ENCODE measurements at regions not wholly inside any gene's neighbourhood (a gene's known extent, or its start where the extent isn't known, plus 50 kb on each side); places are given as distances from the start of the nearest gene placed in this dataset.

GRCh38 chr6:72533606-72534005 is 88.3 kb upstream of the KCNQ5 start:
- no peaks in the 10 kb centered on the region for H3K4me1 ChIP-seq (replicated peaks in 1 of 2)
- no peaks in the 10 kb centered on the region for H3K27me3 ChIP-seq
- DNase-seq: no peak
- no peaks in the 10 kb centered on the region for H3K36me3 ChIP-seq (replicated peaks in 1 of 2)
- no peak overlapping the region for H3K4me3 ChIP-seq
- intact Hi-C loops (cut with DNase I): no loop called here
- no peaks in the 10 kb centered on the region for H3K9me3 ChIP-seq (replicated peaks in 1 of 3)
- no peak overlapping the region for H3K27ac ChIP-seq
- no peak for TF ChIP-seq POLR2A (IDR thresholded peaks at IDR 0.05)
- no peak for TF ChIP-seq CTCF (IDR thresholded peaks at IDR 0.05)

- TF ChIP-seq POLR2A (IDR thresholded peaks at IDR 0.05): no peak
- TF ChIP-seq CTCF (IDR thresholded peaks at IDR 0.05): no peak
- Histone ChIP-seq H3K27me3 (no peaks in the 10 kb centered on the region), H3K36me3 (replicated peaks in 1 of 2) (no peaks in the 10 kb centered on the region)
Observed at GRCh38 chr6:72534236-72534635, 87.6 kb upstream of the KCNQ5 start.

GRCh38 chr6:72535124-72535523 is 86.7 kb upstream of the KCNQ5 start:
- intact Hi-C loops (cut with DNase I): no loop called here
- no peak for DNase-seq

More at GRCh38 chr6:72534236-72534635, 87.6 kb upstream of the KCNQ5 start:
- H3K4me3 ChIP-seq: no peak overlapping the region
- no peaks in the 10 kb centered on the region for H3K9me3 ChIP-seq (replicated peaks in 1 of 3)
- intact Hi-C loops (cut with DNase I): no loop called here
- no peaks in the 10 kb centered on the region for H3K4me1 ChIP-seq (replicated peaks in 1 of 2)
- DNase-seq: no peak
- H3K27ac ChIP-seq: no peak overlapping the region

GRCh38 chr6:72547020-72547419 is 74.8 kb upstream of the KCNQ5 start:
- intact Hi-C loops (cut with DNase I): no loop called here
- 78 to 92% (median 89%) methylated on average over 3 of the region's 3 CpGs for WGBS, 4 donors

More at GRCh38 chr6:72535124-72535523, 86.7 kb upstream of the KCNQ5 start:
- Histone ChIP-seq H3K36me3 (replicated peaks in 1 of 2) (no peaks in the 10 kb centered on the region), H3K4me3 (no peak overlapping the region), H3K27me3 (no peaks in the 10 kb centered on the region), H3K27ac (no peak overlapping the region), H3K9me3 (replicated peaks in 1 of 3) (no peaks in the 10 kb centered on the region), H3K4me1 (replicated peaks in 1 of 2) (no peaks in the 10 kb centered on the region)
- 14 to 50% (median 34%) methylated on average over 3 of the region's 3 CpGs for WGBS, 4 donors
- TF ChIP-seq POLR2A (IDR thresholded peaks at IDR 0.05) (no peak), CTCF (IDR thresholded peaks at IDR 0.05) (no peak)

More at GRCh38 chr6:72547020-72547419, 74.8 kb upstream of the KCNQ5 start:
- Histone ChIP-seq H3K4me1 (replicated peaks in 1 of 2) (no peaks in the 10 kb centered on the region), H3K4me3 (no peak overlapping the region), H3K36me3 (replicated peaks in 1 of 2) (no peaks in the 10 kb centered on the region), H3K27me3 (no peaks in the 10 kb centered on the region), H3K9me3 (replicated peaks in 1 of 3) (peaks cover 0 to 1% (median 0%) of the 10 kb centered on the region in 3 donors), H3K27ac (no peak overlapping the region)
- no peak for DNase-seq
- TF ChIP-seq CTCF (IDR thresholded peaks at IDR 0.05): no peak
- TF ChIP-seq POLR2A (IDR thresholded peaks at IDR 0.05): no peak
